Right renal pelvis (tissue), 4 donors: ENCODE measurements at regions not wholly inside any gene's neighbourhood (a gene's known extent, or its start where the extent isn't known, plus 50 kb on each side); places are given as distances from the start of the nearest gene placed in this dataset.

Source experiments
- DNase-seq, 4 donors: peaks; one replicate each; pipeline ENCODE4 v3.0.0-alpha.2; 2013; ENCODE audit warnings: low read depth in 4 of 4, low spot score in 3 of 4, missing footprints in 1 of 4

GRCh38 chr2:10964052-10964790 lies 52.5 kb downstream of the KCNF1 start:
- no peak for DNase-seq

GRCh38 chr2:10965241-10965843 lies 53.6 kb downstream of the KCNF1 start:
- DNase-seq = no peak

GRCh38 chr2:10966056-10966455 lies 54.3 kb downstream of the KCNF1 start:
- DNase-seq = no peak

GRCh38 chr2:10966741-10967140 lies 55.0 kb downstream of the KCNF1 start:
- DNase-seq = no peak

GRCh38 chr2:10968176-10968575 lies 56.4 kb downstream of the KCNF1 start:
- no peak for DNase-seq

- no peak for DNase-seq
Observed at GRCh38 chr2:10970666-10971065, 58.9 kb downstream of the KCNF1 start.

GRCh38 chr2:10971161-10971887 lies 59.6 kb downstream of the KCNF1 start:
- no peak for DNase-seq

- DNase-seq = no peak
Observed at GRCh38 chr2:10971888-10972260, 60.1 kb downstream of the KCNF1 start.

- DNase-seq = no peak
Observed at GRCh38 chr2:10972683-10973433, 61.1 kb downstream of the KCNF1 start.

GRCh38 chr2:10973766-10974165 lies 62.0 kb downstream of the KCNF1 start:
- no peak for DNase-seq

- DNase-seq = no peak
Observed at GRCh38 chr2:10977003-10977402, 65.3 kb downstream of the KCNF1 start.

GRCh38 chr2:10977621-10978020 lies 65.9 kb downstream of the KCNF1 start:
- no peak for DNase-seq

- no peak for DNase-seq
Observed at GRCh38 chr2:10978090-10978670, 66.4 kb downstream of the KCNF1 start.

GRCh38 chr2:10980071-10980470 lies 68.3 kb downstream of the KCNF1 start:
- DNase-seq = no peak

GRCh38 chr2:10980886-10981425 lies 69.2 kb downstream of the KCNF1 start:
- DNase-seq = no peak

GRCh38 chr2:10981451-10981850 lies 69.7 kb downstream of the KCNF1 start:
- DNase-seq = no peak

GRCh38 chr2:10981941-10982431 lies 70.3 kb downstream of the KCNF1 start:
- no peak for DNase-seq

GRCh38 chr2:10982931-10983701 lies 71.4 kb downstream of the KCNF1 start:
- DNase-seq = peak; percentile 64 to 72 (median 68)

GRCh38 chr2:10983711-10984110 lies 72.0 kb downstream of the KCNF1 start:
- no peak for DNase-seq
